ENCODE measurements at regions not wholly inside any gene's neighbourhood (a gene's known extent, or its start where the extent isn't known, plus 50 kb on each side); places are given as distances from the start of the nearest gene placed in this dataset.
A peak's percentile ranks its signal among the peaks of the same experiment; 100 is the strongest.

GRCh38 chr2:198476007-198476406, 671.6 kb downstream of the PLCL1 start:
- no peaks in the 10 kb centered on the region for H3K36me3 Mint-ChIP-seq (ENCODE audit: low read depth)
- no peak overlapping the region for H3K27ac Mint-ChIP-seq (ENCODE audit: unreplicated experiment)
- no peaks in the 10 kb centered on the region for H3K4me1 Mint-ChIP-seq (ENCODE audit: low read depth)
- DNase-seq (ENCODE audit: low spot score) = no peak
- no peak for TF ChIP-seq CTCF (IDR thresholded peaks at IDR 0.05)
- peaks cover 3% of the 10 kb centered on the region for H3K27me3 Mint-ChIP-seq (ENCODE audit: low read depth)
- no peak overlapping the region for H3K4me3 Mint-ChIP-seq (ENCODE audit: unreplicated experiment)
- no peaks in the 10 kb centered on the region for H3K9me3 Mint-ChIP-seq (ENCODE audit: low read depth)

GRCh38 chr2:198471291-198471690, 666.9 kb downstream of the PLCL1 start:
- Mint-ChIP-seq H3K36me3 (ENCODE audit: low read depth) (no peaks in the 10 kb centered on the region), H3K9me3 (ENCODE audit: low read depth) (peaks cover 3% of the 10 kb centered on the region), H3K4me1 (ENCODE audit: low read depth) (no peaks in the 10 kb centered on the region), H3K4me3 (ENCODE audit: unreplicated experiment) (no peak overlapping the region), H3K27ac (ENCODE audit: unreplicated experiment) (no peak overlapping the region), H3K27me3 (ENCODE audit: low read depth) (peaks cover 3% of the 10 kb centered on the region)
- peak; percentile 34 for TF ChIP-seq CTCF (IDR thresholded peaks at IDR 0.05)
- DNase-seq (ENCODE audit: low spot score) = no peak

- H3K4me1 Mint-ChIP-seq (ENCODE audit: low read depth) = no peaks in the 10 kb centered on the region
- TF ChIP-seq CTCF (IDR thresholded peaks at IDR 0.05) = no peak
- H3K27ac Mint-ChIP-seq (ENCODE audit: unreplicated experiment) = no peak overlapping the region
- H3K27me3 Mint-ChIP-seq (ENCODE audit: low read depth) = peaks cover 2% of the 10 kb centered on the region
- DNase-seq (ENCODE audit: low spot score) = no peak
- H3K9me3 Mint-ChIP-seq (ENCODE audit: low read depth) = peaks cover 9% of the 10 kb centered on the region
- no peak overlapping the region for H3K4me3 Mint-ChIP-seq (ENCODE audit: unreplicated experiment)
- no peaks in the 10 kb centered on the region for H3K36me3 Mint-ChIP-seq (ENCODE audit: low read depth)
These were observed 663.7 kb downstream of the PLCL1 start for GRCh38 chr2:198468136-198468535.

DNA sequence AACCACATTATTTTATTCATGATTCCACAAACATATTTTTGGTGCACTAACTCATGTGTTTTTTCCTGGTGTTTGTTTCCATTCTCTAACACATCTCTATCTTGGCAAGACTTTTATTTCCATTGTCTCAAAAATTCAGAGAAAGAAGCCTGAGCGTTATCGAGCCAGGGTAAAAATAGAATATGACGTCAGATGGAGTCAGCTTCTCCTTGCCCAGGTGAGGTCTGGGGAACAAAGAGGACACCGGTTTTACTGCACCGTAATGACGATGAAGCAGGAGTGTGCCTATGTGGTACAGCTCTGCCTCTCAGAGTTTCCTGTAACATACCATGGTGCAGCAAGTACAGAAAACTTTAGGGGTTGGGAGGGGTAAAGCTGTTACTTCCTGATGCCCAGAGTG, 661.6 kb downstream of the PLCL1 start:
- no peak for DNase-seq (ENCODE audit: low spot score)
- Mint-ChIP-seq H3K36me3 (ENCODE audit: low read depth) (no peaks in the 10 kb centered on the region), H3K4me1 (ENCODE audit: low read depth) (no peaks in the 10 kb centered on the region), H3K4me3 (ENCODE audit: unreplicated experiment) (no peak overlapping the region), H3K9me3 (ENCODE audit: low read depth) (peaks cover 10% of the 10 kb centered on the region), H3K27ac (ENCODE audit: unreplicated experiment) (no peak overlapping the region), H3K27me3 (ENCODE audit: low read depth) (no peaks in the 10 kb centered on the region)
- TF ChIP-seq CTCF (IDR thresholded peaks at IDR 0.05) = no peak

DNA sequence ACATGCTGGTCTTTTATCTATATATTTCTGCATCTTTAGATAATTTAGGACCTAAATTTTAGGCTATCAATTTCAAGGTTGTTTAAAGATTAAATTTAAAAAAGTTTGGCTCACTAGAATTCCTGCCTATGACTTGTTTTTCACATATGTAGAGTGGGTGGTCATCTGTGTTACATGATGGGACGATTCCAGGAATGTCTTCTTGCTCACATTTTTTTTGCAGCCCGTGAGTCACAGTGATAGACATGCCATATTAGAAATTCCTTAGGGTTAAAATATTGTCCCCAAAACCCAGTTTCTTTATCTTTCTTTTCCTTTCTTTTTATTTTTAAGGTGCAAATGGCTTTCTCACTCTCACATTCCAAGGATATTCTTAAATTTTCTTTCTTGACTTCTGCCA, 652.0 kb downstream of the PLCL1 start:
- Mint-ChIP-seq H3K27ac (ENCODE audit: unreplicated experiment) (no peak overlapping the region), H3K4me1 (ENCODE audit: low read depth) (no peaks in the 10 kb centered on the region), H3K36me3 (ENCODE audit: low read depth) (no peaks in the 10 kb centered on the region), H3K27me3 (ENCODE audit: low read depth) (peaks cover 6% of the 10 kb centered on the region), H3K9me3 (ENCODE audit: low read depth) (no peaks in the 10 kb centered on the region), H3K4me3 (ENCODE audit: unreplicated experiment) (no peak overlapping the region)
- TF ChIP-seq CTCF (IDR thresholded peaks at IDR 0.05) = no peak
- no peak for DNase-seq (ENCODE audit: low spot score)

Measured in chondrocyte (in vitro differentiated cells).